Neural progenitor cell (in vitro differentiated cells): ENCODE measurements at regions not wholly inside any gene's neighbourhood (a gene's known extent, or its start where the extent isn't known, plus 50 kb on each side); places are given as distances from the start of the nearest gene placed in this dataset.
A peak's percentile ranks its signal among the peaks of the same experiment; 100 is the strongest.

ENCODE experiments used
- CTCF ChIP-seq: fragments of 200-600 bp; sonication (generic); IDR thresholded peaks from 2 replicates; pipeline ENCODE4 v1.5.1; 2017; ENCODE audit warnings: antibody characterized with exemption, mild to moderate bottlenecking
- EZH2 ChIP-seq: fragments of 200-600 bp; sonication (generic); IDR thresholded peaks from 2 replicates; pipeline ENCODE4 v1.6.1; 2017; ENCODE audit warnings: antibody characterized with exemption, mild to moderate bottlenecking, moderate library complexity

- TF ChIP-seq CTCF (peak; percentile 73), EZH2 (no peak)
Measured at GRCh38 chr1:80218112-80218511, 1211.6 kb upstream of the ADGRL4 start.
